MM.1S (cell line): ENCODE measurements at regions not wholly inside any gene's neighbourhood (a gene's known extent, or its start where the extent isn't known, plus 50 kb on each side); places are given as distances from the start of the nearest gene placed in this dataset.

Experiments
- DNase-seq: peaks from one replicate; pipeline ENCODE4 v3.0.0-alpha.2; 2015
- H2AFZ ChIP-seq: fragments of 300-600 bp; sonication (generic); 2 replicates; pipeline ENCODE4 v1.6.0; 2016; ENCODE audit warnings: antibody characterized with exemption, low read length
- H3F3A ChIP-seq: fragments of 300-600 bp; sonication (generic); 2 replicates; pipeline ENCODE4 v1.6.1; 2016; ENCODE audit warnings: mild to moderate bottlenecking, antibody characterized with exemption, low read length, moderate library complexity, mixed read lengths; ENCODE audit not compliant: insufficient read depth
- H3K27ac ChIP-seq: fragments of 300-600 bp; sonication (generic); 2 replicates; pipeline ENCODE4 v1.5.1; 2016; ENCODE audit warnings: mild to moderate bottlenecking, low read length
- H3K27me3 ChIP-seq: fragments of 300-600 bp; sonication (generic); replicated peaks from 2 replicates; pipeline ENCODE4 v1.6.0; 2016; ENCODE audit warnings: low read length; ENCODE audit not compliant: insufficient read depth
- H3K36me3 ChIP-seq: fragments of 300-600 bp; sonication (generic); replicated peaks from 2 replicates; pipeline ENCODE4 v1.6.1; 2016; ENCODE audit warnings: mild to moderate bottlenecking, low read length, mixed read lengths; ENCODE audit not compliant: insufficient read depth
- H3K4me1 ChIP-seq: fragments of 300-600 bp; sonication (generic); 2 replicates; pipeline ENCODE4 v1.6.1; 2016; ENCODE audit warnings: low read length, mixed read lengths
- H3K4me2 ChIP-seq: fragments of 300-600 bp; sonication (generic); 2 replicates; pipeline ENCODE4 v1.6.0; 2016; ENCODE audit warnings: low read depth, low read length
- H3K4me3 ChIP-seq: fragments of 300-600 bp; sonication (generic); 2 replicates; pipeline ENCODE4 v1.5.1; 2016; ENCODE audit warnings: low read length, mixed read lengths
- H3K79me2 ChIP-seq: fragments of 300-600 bp; sonication (generic); 2 replicates; pipeline ENCODE4 v1.6.1; 2016; ENCODE audit warnings: mixed run types, low read length, mixed read lengths
- H3K9ac ChIP-seq: fragments of 300-600 bp; sonication (generic); 2 replicates; pipeline ENCODE4 v1.6.1; 2016; ENCODE audit warnings: low read length, mixed read lengths
- H3K9me2 ChIP-seq: fragments of 300-600 bp; sonication (generic); replicated peaks from 2 replicates; pipeline ENCODE4 v1.6.1; 2016; ENCODE audit warnings: mild to moderate bottlenecking, low read length, mixed read lengths; ENCODE audit not compliant: insufficient read depth
- H3K9me3 ChIP-seq: fragments of 300-600 bp; sonication (generic); replicated peaks from 2 replicates; pipeline ENCODE4 v1.6.1; 2016; ENCODE audit warnings: mild to moderate bottlenecking, low read length, mixed read lengths; ENCODE audit not compliant: insufficient read depth
- H4K20me1 ChIP-seq: fragments of 300-600 bp; sonication (generic); 2 replicates; pipeline ENCODE4 v1.6.1; 2016; ENCODE audit warnings: mild to moderate bottlenecking, low read length, moderate library complexity, mixed read lengths; ENCODE audit not compliant: insufficient read depth
- CTCF ChIP-seq: fragments of 300-600 bp; sonication (generic); IDR thresholded peaks from 2 replicates; pipeline ENCODE4 v1.5.1; 2016; ENCODE audit warnings: antibody characterized with exemption, low read length, mixed read lengths
- EZH2 ChIP-seq: fragments of 300-600 bp; sonication (generic); optimal IDR thresholded peaks from 2 replicates; pipeline ENCODE3; 2017; ENCODE audit warnings: low read depth, mild to moderate bottlenecking, antibody characterized with exemption, low read length, mixed read lengths
- EZH2phosphoT487 ChIP-seq: fragments of 300-600 bp; sonication (generic); IDR thresholded peaks from 2 replicates; pipeline ENCODE4 v1.6.1; 2018; ENCODE audit warnings: antibody characterized with exemption, low read length

- Histone ChIP-seq H3K4me1 (no peaks in the 10 kb centered on the region), H2AFZ (no peak overlapping the region), H3F3A (no peaks in the 10 kb centered on the region), H3K9ac (no peak overlapping the region), H3K4me3 (no peak overlapping the region), H3K27me3 (no peaks in the 10 kb centered on the region), H3K4me2 (no peak overlapping the region), H3K9me3 (no peaks in the 10 kb centered on the region), H3K36me3 (no peaks in the 10 kb centered on the region), H3K79me2 (no peaks in the 10 kb centered on the region), H3K9me2 (no peaks in the 10 kb centered on the region), H4K20me1 (no peaks in the 10 kb centered on the region), H3K27ac (no peak overlapping the region)
- TF ChIP-seq EZH2phosphoT487 (no peak), CTCF (no peak), EZH2 (no peak)
- no peak for DNase-seq
These were observed 324.7 kb downstream of the ACTR3B start for GRCh38 chr7:153084278-153084677.

GRCh38 chr7:153087498-153087897 lies 327.9 kb downstream of the ACTR3B start:
- Histone ChIP-seq H3K27me3 (no peaks in the 10 kb centered on the region), H3K9me2 (no peaks in the 10 kb centered on the region), H3K4me1 (peaks cover 18% of the 10 kb centered on the region), H3K36me3 (no peaks in the 10 kb centered on the region), H4K20me1 (no peaks in the 10 kb centered on the region), H3K4me2 (no peak overlapping the region), H2AFZ (no peak overlapping the region), H3K9me3 (no peaks in the 10 kb centered on the region), H3K4me3 (no peak overlapping the region), H3K27ac (no peak overlapping the region), H3K79me2 (no peaks in the 10 kb centered on the region), H3K9ac (no peak overlapping the region), H3F3A (peaks cover 22% of the 10 kb centered on the region)
- DNase-seq: no peak
- TF ChIP-seq EZH2 (no peak), EZH2phosphoT487 (no peak), CTCF (no peak)

GRCh38 chr7:153088601-153089000 lies 329.0 kb downstream of the ACTR3B start:
- Histone ChIP-seq H3K9me3 (no peaks in the 10 kb centered on the region), H3K27me3 (no peaks in the 10 kb centered on the region), H2AFZ (no peak overlapping the region), H3K4me1 (peaks cover 21% of the 10 kb centered on the region), H3F3A (peaks cover 24% of the 10 kb centered on the region), H3K4me3 (no peak overlapping the region), H3K36me3 (no peaks in the 10 kb centered on the region), H3K27ac (no peak overlapping the region), H4K20me1 (no peaks in the 10 kb centered on the region), H3K79me2 (no peaks in the 10 kb centered on the region), H3K9ac (no peak overlapping the region), H3K9me2 (no peaks in the 10 kb centered on the region), H3K4me2 (no peak overlapping the region)
- TF ChIP-seq EZH2phosphoT487 (no peak), EZH2 (no peak), CTCF (no peak)
- no peak for DNase-seq
